SK-N-MC (cell line): ENCODE measurements at regions not wholly inside any gene's neighbourhood (a gene's known extent, or its start where the extent isn't known, plus 50 kb on each side); places are given as distances from the start of the nearest gene placed in this dataset.

Source experiments
- EZH2 ChIP-seq: fragments of 200-600 bp; sonication (generic); IDR thresholded peaks from one replicate; pipeline ENCODE4 v1.6.1; 2017; ENCODE audit warnings: antibody characterized with exemption
- FOXP2 ChIP-seq: optimal IDR thresholded peaks from 2 replicates; pipeline ENCODE3; 2011; ENCODE audit warnings: mild to moderate bottlenecking, moderate library complexity; ENCODE audit not compliant: insufficient read depth; ENCODE audit errors: extremely low read length, control extremely low read depth
- POLR2AphosphoS5 ChIP-seq: IDR thresholded peaks from 2 replicates; pipeline ENCODE4 v1.6.1; 2012; ENCODE audit warnings: mild to moderate bottlenecking, low read depth, low read length, borderline replicate concordance

GRCh38 chr12:63223128-63223527 is 72.1 kb upstream of the AVPR1A start:
- TF ChIP-seq POLR2AphosphoS5: no peak
- TF ChIP-seq EZH2: no peak
- no peak for TF ChIP-seq FOXP2
